ENCODE measurements at regions not wholly inside any gene's neighbourhood (a gene's known extent, or its start where the extent isn't known, plus 50 kb on each side); places are given as distances from the start of the nearest gene placed in this dataset.

- TF ChIP-seq CTCF (conservative IDR thresholded peaks at IDR 0.05; ENCODE audit: low read length) (no peak), EZH2phosphoT487 (IDR thresholded peaks at IDR 0.05; ENCODE audit: borderline replicate concordance) (no peak)
These were observed 229.0 kb upstream of the HES1 start for GRCh38 chr3:193906849-193907410.
